GM10266 (cell line): ENCODE measurements at regions not wholly inside any gene's neighbourhood (a gene's known extent, or its start where the extent isn't known, plus 50 kb on each side); places are given as distances from the start of the nearest gene placed in this dataset.

ENCODE experiments used
- DNase-seq: peaks from one replicate; pipeline ENCODE4 v3.0.0; 2012; ENCODE audit errors: extremely low spot score
- TF ChIP-seq, protein P1 (sequence below): IDR thresholded peaks from 2 replicates; pipeline ENCODE4 v1.5.1; 2012; ENCODE audit warnings: mild to moderate bottlenecking, low read depth; ENCODE audit not compliant: control insufficient read depth, insufficient read depth; ENCODE audit errors: missing control alignments

DNA sequence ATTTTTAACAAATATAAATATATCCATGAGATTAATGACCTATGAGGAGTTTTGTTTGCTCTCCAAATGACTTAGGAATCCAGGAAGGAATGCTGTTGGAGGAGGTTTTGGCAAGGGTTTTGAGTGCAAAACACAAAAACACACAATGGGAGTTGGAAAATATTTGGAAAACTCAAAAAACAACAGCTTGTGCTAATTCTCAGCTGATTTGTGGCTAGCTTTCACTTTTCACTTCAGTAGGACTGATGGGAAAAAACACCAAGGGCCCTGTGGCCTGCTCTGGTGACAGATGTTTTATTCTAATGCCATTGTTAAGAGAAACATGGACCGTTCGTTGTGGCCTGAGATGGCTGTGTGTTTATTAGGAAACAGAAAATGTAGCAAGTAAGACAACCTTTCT is 113.9 kb downstream of the ALDH8A1 start:
- TF ChIP-seq, protein P1, sequence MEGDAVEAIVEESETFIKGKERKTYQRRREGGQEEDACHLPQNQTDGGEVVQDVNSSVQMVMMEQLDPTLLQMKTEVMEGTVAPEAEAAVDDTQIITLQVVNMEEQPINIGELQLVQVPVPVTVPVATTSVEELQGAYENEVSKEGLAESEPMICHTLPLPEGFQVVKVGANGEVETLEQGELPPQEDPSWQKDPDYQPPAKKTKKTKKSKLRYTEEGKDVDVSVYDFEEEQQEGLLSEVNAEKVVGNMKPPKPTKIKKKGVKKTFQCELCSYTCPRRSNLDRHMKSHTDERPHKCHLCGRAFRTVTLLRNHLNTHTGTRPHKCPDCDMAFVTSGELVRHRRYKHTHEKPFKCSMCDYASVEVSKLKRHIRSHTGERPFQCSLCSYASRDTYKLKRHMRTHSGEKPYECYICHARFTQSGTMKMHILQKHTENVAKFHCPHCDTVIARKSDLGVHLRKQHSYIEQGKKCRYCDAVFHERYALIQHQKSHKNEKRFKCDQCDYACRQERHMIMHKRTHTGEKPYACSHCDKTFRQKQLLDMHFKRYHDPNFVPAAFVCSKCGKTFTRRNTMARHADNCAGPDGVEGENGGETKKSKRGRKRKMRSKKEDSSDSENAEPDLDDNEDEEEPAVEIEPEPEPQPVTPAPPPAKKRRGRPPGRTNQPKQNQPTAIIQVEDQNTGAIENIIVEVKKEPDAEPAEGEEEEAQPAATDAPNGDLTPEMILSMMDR = no peak
- DNase-seq = no peak

DNA sequence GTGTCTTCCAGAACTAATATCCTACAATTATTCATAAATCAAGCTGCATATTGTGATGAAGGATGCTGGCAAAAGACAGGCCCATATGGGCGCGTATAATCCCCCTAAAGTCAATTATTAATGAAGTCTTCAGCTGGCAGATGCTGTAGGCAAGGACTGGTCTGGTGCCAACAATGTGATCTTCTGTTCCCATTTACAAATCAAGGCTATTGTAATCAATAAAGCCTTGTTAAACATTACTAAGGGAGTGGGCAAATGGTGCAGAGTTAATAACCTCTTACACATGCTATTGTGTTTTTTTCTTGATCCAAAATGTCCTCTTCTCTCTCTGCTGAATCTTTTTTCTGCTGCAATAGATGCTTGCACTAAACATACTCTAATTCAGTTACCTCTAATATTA is 119.0 kb downstream of the ALDH8A1 start:
- TF ChIP-seq, protein P1 = no peak
- DNase-seq = no peak

DNA sequence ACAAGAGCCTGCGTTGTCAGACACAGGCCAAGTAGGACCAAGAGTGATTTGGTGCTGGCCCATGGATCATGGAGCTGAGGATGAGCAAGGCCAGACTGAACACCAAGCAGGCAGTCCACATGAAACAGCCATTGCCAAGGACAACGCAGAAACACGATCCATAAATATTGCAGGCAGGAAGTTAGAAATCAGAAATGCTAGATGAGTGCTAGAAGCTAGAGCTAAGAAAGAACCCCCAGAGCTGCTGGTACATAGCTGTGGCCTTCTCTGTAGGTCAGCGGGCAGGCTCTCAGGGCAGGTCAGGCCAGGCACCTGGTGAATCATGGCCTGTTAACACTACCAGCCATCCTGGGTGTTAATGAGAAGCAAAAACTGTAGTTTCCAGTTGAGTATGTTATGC is 119.7 kb downstream of the ALDH8A1 start:
- TF ChIP-seq, protein P1 = no peak
- DNase-seq = no peak

DNA sequence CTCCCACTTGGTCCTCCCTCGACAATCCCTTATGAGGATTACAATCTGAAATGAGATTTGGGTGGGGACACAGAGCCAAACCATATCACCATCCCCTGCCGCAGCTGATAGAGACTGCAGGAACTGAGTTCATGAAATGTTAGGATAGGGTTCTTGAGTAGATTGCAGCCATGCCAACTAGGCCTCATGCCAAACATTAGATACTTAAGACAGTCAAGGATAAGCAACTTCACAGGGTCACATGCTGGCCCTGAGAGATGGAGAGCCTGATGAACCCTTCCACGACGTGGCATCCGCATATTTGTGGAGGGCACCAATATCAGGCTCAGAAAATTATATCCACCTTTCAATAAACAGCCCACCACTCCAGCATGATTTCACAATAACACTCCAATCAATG is 121.3 kb downstream of the ALDH8A1 start:
- no peak for DNase-seq
- TF ChIP-seq, protein P1 = no peak

DNA sequence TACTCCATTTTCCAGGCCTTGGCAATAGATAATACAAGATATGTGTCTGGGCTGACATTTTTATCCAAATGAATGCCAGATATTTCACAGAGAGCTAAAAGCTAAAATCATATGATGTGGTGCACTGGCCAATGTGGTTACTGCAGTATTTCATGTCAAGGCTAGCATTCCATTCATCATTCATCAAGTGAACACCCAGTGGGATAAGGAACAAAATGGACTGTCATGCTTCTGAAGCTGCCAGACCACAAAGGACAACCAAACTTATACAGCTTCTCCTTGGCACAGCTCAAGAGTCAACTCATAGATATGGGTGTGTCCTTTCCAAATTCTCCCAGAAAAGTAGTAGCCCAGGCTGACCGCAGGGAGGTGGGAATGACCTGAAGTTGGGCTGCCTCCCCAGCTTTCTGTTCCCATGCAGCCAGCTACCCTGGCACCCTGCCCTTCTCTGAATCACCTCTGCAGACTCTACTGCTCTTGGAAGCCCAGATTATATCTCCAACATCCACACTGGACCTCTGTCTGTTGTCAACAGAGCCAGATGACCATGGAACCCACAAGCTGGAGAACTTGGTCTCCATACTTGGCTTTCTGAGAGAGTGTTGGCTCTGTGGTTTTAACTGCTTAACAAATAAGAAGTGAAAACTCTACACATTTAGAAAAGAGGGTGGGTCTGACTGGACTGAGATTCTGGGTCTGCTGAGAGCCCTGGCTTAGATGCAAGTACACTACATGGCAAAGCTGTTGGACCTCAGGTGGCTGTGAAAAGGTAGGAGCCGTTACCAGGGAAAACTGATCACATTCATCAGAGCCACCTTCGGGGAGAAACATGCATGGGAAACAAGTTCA is 122.8 kb downstream of the ALDH8A1 start:
- TF ChIP-seq, protein P1 = no peak
- no peak for DNase-seq

DNA sequence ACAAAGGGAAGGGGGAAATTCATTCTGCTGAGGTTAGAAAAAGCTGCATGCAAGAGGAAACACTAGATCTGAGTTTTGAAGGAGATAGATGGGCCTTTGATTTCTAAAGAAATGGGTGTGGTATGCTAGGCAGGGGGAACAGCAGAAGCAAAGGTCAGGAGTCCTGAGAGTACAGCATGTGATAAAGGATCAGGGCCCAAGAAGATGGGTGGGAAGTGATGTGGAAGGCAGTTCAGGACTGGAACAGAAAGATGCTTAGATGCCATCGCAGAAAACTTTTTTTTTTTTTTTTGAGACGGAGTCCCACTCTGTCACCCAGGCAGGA is 126.2 kb downstream of the ALDH8A1 start:
- no peak for DNase-seq
- TF ChIP-seq, protein P1 = no peak

DNA sequence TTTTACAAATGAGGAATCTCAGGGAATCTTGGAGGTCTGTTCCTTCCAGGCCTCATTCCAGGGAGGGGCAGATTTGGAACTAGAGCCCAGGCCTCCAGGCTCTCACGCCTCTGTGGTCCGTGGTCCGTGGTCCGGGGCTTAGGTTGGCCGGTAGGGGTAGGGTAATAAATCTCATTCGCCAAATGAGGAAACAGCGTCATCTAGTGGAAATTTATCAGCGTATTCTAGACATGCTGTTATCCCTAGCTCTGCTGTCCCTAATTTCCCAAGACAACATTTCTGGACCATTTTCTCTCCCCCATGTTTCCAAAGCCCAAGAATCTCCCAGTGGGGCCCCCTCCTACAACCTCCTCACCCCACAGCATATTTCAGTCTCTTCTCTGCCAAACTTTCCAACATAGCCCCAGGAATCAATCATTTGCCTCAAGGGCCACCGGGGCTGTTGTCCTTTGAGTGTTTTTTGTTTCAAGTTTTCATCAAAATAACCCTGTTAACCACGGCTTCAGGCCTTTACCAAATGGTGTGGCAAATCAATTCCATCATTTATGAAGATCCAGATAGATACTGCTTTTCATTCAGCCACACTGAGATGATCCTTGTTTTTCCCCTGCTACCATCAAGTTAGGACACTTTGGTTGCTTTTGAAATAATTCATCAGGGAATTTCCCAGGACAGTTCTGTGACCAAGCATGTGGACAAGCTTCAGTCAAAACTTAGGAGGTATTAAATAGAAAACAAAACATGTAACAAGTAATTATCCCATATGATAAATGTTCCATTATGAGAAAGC is 126.8 kb downstream of the ALDH8A1 start:
- TF ChIP-seq, protein P1 = peak; percentile 75
- DNase-seq = peak; percentile 60
